T1000 (cell line): ENCODE measurements at regions not wholly inside any gene's neighbourhood (a gene's known extent, or its start where the extent isn't known, plus 50 kb on each side); places are given as distances from the start of the nearest gene placed in this dataset.

Experiments
- DNase-seq: peaks from one replicate; lab custom pipeline; 2025; ENCODE audit warnings: mixed read lengths; lab: John Stamatoyannopoulos, UW

- DNase-seq, result no peak
Observed at GRCh38 chr2:5332925-5333324, 359.3 kb upstream of the SOX11 start.

DNA sequence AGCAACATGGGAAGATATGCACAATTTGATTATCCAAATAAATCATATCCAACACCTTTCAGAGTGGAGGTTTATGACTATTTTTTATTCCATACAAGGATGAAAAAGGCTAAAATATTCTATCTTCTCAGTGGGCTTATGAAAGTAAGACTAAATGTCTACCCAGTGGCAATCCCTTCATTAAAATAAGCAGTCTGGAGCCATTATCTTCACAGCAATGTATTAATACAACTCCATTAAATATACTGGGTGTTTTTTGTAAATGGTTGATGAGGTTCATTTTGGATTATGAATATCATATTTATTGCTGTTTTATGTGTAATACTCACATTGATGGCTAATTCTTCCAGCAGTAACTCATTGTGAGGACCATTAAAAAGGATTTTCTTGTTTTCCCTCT, 352.7 kb upstream of the SOX11 start:
- no peak for DNase-seq

DNA sequence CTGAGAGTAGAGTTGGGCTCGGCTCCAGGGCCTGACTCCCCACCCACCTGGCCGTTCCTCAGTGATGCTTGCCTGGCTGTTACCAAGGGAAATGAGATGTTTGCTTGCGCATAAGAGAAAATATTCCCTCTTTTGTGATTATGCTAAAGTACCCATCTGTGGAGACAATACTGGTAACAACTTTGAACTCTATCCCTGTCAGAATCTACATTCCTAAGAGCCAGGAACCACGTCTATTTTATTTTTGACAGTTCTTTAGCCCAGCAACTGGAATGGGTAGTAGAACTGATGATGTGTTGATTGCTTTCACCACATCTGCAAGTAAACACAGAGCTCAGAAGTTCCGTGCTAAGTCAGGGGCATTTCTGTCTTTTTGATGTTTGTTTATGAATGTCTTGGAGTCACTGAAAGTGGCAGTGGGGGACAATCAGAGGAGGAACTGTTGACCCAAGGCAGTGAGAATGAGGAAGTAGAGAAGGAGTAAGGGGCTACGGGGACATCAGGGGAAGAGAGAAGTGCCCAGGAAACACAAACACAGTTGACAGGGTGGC, 348.3 kb upstream of the SOX11 start:
- DNase-seq, result no peak

GRCh38 chr2:5352286-5352685, 339.9 kb upstream of the SOX11 start:
- DNase-seq, result no peak

DNA sequence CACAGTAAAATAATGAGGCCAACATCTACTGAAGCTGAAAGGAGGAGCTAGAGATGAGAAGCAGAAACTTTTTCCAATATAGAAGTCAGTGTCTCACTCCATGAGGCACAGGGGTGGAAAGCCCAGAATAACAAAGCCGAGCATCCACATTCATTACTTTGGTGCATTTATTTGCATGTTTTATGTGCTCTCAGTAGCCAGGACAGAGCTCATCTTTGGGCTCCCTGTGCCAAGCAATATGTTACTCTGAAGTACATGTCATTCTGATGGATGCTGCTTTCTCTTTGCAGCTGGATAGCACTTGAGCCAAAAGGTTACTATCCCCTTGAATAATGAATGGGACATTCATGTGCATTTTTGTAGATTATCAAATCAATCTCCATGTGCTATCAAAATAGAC, 338.6 kb upstream of the SOX11 start:
- no peak for DNase-seq

DNA sequence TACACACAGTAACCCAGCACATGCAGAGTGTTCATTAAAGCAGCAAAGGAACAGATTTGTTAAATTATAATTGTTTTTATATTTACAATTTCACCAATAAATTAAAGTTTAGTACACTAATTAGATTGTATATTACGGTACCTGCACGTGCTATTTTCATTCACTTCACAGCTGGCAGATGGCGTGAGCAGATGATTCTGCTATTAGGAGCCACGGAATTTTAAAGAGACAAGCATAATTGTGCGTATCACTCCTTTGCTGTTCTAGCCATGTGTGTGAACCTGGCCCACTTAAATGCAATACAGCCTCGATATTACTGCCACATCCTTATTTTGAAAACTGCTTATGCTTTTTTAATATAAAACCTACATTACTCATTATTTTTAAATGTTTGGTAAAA, 332.8 kb upstream of the SOX11 start:
- no peak for DNase-seq

GRCh38 chr2:5360081-5360480, 332.1 kb upstream of the SOX11 start:
- no peak for DNase-seq

DNA sequence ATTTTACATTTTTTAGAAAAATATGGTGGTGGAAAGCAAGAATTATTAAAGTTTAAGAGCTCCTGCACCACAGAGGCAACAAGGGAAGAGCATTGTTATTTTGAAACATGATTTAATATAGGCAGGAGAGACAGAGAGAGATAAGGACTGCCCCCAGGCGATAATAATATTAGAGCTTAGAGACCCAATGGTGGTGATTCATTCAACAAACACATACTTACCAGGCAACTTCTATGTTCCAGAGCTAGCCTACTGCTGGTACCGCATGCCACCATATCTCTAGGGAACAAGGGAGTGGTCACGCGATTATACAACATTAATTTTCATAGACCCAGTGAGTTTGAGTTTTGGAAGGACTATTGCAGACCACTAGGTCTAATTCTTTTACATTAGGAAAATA, 327.8 kb upstream of the SOX11 start:
- no peak for DNase-seq

- no peak for DNase-seq
Observed at GRCh38 chr2:5365871-5366461, 326.2 kb upstream of the SOX11 start.

GRCh38 chr2:5367321-5367720, 324.9 kb upstream of the SOX11 start:
- no peak for DNase-seq

GRCh38 chr2:5368263-5368662, 323.9 kb upstream of the SOX11 start:
- no peak for DNase-seq

GRCh38 chr2:5369510-5369909, 322.7 kb upstream of the SOX11 start:
- DNase-seq, result no peak

- no peak for DNase-seq
Observed at GRCh38 chr2:5370158-5370557, 322.0 kb upstream of the SOX11 start.

DNA sequence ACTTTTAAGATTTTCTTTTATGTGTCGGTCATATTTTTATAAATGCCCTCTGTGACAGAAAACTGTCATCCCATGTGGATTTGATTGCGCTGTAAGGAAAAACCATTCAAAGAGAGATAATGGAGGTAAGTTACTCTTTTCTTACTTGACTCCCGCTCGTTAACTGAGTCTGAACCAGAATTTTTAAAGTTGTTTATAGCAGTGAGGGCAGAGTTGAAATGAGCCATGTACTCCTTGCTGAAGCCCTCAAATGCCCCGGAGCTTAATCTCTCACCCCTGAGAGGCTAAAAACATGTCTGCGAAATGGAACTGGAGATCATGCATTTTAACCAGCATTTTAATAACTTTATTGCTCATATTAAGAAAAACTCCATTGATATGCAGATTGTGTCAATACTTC, 320.0 kb upstream of the SOX11 start:
- DNase-seq, result no peak

DNA sequence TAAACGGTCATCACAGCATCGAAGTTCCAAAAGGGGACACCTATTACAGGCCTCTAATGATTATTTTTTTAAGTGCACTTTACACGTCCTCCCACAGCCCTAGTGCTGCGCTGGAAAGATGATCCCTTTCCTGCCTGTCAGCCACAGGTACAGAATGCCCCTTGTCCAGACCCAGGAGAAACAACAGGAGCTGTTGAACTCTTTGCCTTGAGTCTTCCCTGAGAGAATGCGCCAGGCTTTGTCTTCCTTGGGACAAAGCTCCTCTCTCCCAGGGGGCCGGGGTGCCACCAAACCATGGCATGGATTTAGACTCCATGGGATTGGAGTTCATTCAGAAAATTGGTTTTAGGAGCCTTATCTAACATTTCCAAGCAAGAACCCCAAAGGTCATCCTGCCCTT, 319.0 kb upstream of the SOX11 start:
- DNase-seq, result no peak

- no peak for DNase-seq
Observed at GRCh38 chr2:5374762-5375161, 317.4 kb upstream of the SOX11 start.

- DNase-seq, result no peak
Observed at GRCh38 chr2:5377323-5377722, 314.9 kb upstream of the SOX11 start.

DNA sequence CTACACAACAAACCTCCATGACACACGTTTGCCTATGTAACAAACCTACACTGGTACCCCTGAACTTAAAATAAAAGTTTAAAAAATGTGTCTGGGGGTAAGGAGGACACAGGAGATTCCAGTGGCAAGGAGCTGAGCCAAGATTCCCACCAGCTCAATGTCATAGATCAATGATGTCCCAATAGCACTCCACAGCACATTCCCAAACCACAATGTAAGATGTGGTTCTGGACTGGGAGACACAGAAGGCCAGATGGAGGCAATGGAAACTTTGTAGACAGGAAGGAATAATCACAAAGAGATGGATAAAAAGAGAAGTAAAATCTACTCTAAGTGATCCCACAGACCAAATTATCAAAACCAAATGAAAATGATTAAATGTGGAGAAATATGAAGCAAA, 312.4 kb upstream of the SOX11 start:
- DNase-seq, result no peak

- no peak for DNase-seq
Observed at GRCh38 chr2:5385596-5385995, 306.6 kb upstream of the SOX11 start.

- no peak for DNase-seq
Observed at GRCh38 chr2:5387406-5387805, 304.8 kb upstream of the SOX11 start.

DNA sequence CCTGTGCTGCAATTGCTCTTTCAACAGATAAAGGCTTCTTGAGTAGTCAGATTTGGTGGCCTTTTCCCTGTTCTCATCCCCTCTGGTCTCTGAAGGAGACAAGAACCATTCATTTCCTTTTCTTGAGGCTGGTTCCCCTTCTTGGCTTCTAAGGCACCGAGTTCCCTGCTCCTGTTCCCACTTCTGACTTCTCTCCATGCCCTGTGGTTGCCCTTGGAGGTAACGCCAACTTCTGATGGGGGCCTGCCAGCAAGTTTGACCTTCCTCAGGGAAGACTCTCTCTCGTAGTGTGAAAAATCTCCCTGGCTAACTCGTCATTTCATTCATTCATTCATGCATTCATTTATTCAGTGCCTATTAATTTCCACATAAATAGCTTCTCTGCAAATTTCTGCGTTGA, 302.4 kb upstream of the SOX11 start:
- no peak for DNase-seq

GRCh38 chr2:5391362-5391761, 300.8 kb upstream of the SOX11 start:
- no peak for DNase-seq

- DNase-seq, result no peak
Observed at GRCh38 chr2:5392658-5393057, 299.5 kb upstream of the SOX11 start.

DNA sequence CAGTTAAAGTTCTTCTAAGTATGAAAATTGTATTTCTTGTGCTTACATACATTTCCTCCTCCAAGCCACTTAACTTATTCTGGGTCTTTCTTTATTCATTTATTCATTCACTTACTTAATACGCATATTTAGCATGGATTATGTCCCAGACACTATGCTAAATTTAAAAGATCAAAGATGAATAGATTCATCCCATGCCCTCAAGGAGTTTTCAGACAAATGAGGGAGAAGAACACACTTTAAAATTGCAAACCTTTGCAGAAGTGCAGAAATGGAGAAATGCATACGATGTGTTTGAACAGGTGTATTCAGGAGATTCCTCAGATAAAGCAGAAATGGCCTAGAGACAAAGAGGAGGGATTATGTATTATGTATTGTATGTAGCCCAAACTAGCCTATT, 298.7 kb upstream of the SOX11 start:
- DNase-seq, result no peak

- no peak for DNase-seq
Observed at GRCh38 chr2:5394223-5394622, 298.0 kb upstream of the SOX11 start.
